Nephron progenitor cell (in vitro differentiated cells): ENCODE measurements at regions not wholly inside any gene's neighbourhood (a gene's known extent, or its start where the extent isn't known, plus 50 kb on each side); places are given as distances from the start of the nearest gene placed in this dataset.

Experiments
- DNase-seq: peaks from one replicate; pipeline ENCODE4 v3.0.0; 2021
- H3K27ac Mint-ChIP-seq: 2 replicates; pipeline ENCODE4 v1.8.0; 2021; ENCODE audit warnings: mild to moderate bottlenecking, moderate library complexity, mixed read lengths
- H3K27me3 Mint-ChIP-seq: 2 replicates; pipeline ENCODE4 v1.8.0; 2021; ENCODE audit warnings: mild to moderate bottlenecking, low read depth, mixed read lengths; ENCODE audit not compliant: poor library complexity
- H3K36me3 Mint-ChIP-seq: 2 replicates; pipeline ENCODE4 v1.8.0; 2021; ENCODE audit warnings: low read depth, mixed read lengths
- H3K4me1 Mint-ChIP-seq: 2 replicates; pipeline ENCODE4 v1.8.0; 2021; ENCODE audit warnings: mixed read lengths
- H3K4me3 Mint-ChIP-seq: 2 replicates; pipeline ENCODE4 v1.8.0; 2021; ENCODE audit warnings: mild to moderate bottlenecking, moderate library complexity, mixed read lengths
- H3K9me3 Mint-ChIP-seq: 2 replicates; pipeline ENCODE4 v1.8.0; 2021; ENCODE audit warnings: mild to moderate bottlenecking, moderate library complexity, mixed read lengths
- CTCF ChIP-seq: fragments of 200-600 bp; sonication (generic); IDR thresholded peaks from 2 replicates; pipeline ENCODE4 v1.5.0; 2021; ENCODE audit warnings: antibody characterized with exemption

- H3K4me1 Mint-ChIP-seq = no peaks in the 10 kb centered on the region
These were observed 92.3 kb upstream of the TLL1 start for GRCh38 chr4:165780735-165781134.

GRCh38 chr4:165782623-165783022 lies 90.4 kb upstream of the TLL1 start:
- no peaks in the 10 kb centered on the region for H3K9me3 Mint-ChIP-seq
- H3K27ac Mint-ChIP-seq = no peak overlapping the region
- no peak for TF ChIP-seq CTCF
- no peaks in the 10 kb centered on the region for H3K4me1 Mint-ChIP-seq
- H3K36me3 Mint-ChIP-seq = no peaks in the 10 kb centered on the region
- no peak overlapping the region for H3K4me3 Mint-ChIP-seq
- H3K27me3 Mint-ChIP-seq = peaks cover 2% of the 10 kb centered on the region
- DNase-seq = no peak

More at GRCh38 chr4:165780735-165781134, 92.3 kb upstream of the TLL1 start:
- Mint-ChIP-seq H3K36me3 (no peaks in the 10 kb centered on the region), H3K27me3 (peaks cover 2% of the 10 kb centered on the region), H3K9me3 (no peaks in the 10 kb centered on the region), H3K27ac (no peak overlapping the region), H3K4me3 (no peak overlapping the region)
- TF ChIP-seq CTCF = no peak
- no peak for DNase-seq

GRCh38 chr4:165783626-165784025 lies 89.4 kb upstream of the TLL1 start:
- Mint-ChIP-seq H3K9me3 (no peaks in the 10 kb centered on the region), H3K36me3 (no peaks in the 10 kb centered on the region), H3K27me3 (peaks cover 2% of the 10 kb centered on the region), H3K4me3 (no peak overlapping the region), H3K27ac (no peak overlapping the region), H3K4me1 (no peaks in the 10 kb centered on the region)
- no peak for DNase-seq
- TF ChIP-seq CTCF = no peak

GRCh38 chr4:165784672-165785071 lies 88.4 kb upstream of the TLL1 start:
- Mint-ChIP-seq H3K9me3 (no peaks in the 10 kb centered on the region), H3K36me3 (no peaks in the 10 kb centered on the region), H3K4me3 (no peak overlapping the region), H3K27ac (no peak overlapping the region), H3K27me3 (peaks cover 2% of the 10 kb centered on the region), H3K4me1 (no peaks in the 10 kb centered on the region)
- no peak for DNase-seq
- TF ChIP-seq CTCF = no peak

- no peak overlapping the region for H3K4me3 Mint-ChIP-seq
- DNase-seq = no peak
- H3K27me3 Mint-ChIP-seq = peaks cover 2% of the 10 kb centered on the region
- no peak overlapping the region for H3K27ac Mint-ChIP-seq
- TF ChIP-seq CTCF = no peak
- no peaks in the 10 kb centered on the region for H3K9me3 Mint-ChIP-seq
- H3K36me3 Mint-ChIP-seq = no peaks in the 10 kb centered on the region
- no peaks in the 10 kb centered on the region for H3K4me1 Mint-ChIP-seq
These were observed 87.7 kb upstream of the TLL1 start for GRCh38 chr4:165785337-165785736.

GRCh38 chr4:165787516-165788274 lies 85.3 kb upstream of the TLL1 start:
- Mint-ChIP-seq H3K9me3 (no peaks in the 10 kb centered on the region), H3K4me3 (no peak overlapping the region), H3K4me1 (no peaks in the 10 kb centered on the region), H3K27me3 (no peaks in the 10 kb centered on the region), H3K27ac (no peak overlapping the region), H3K36me3 (no peaks in the 10 kb centered on the region)
- DNase-seq = no peak
- TF ChIP-seq CTCF = no peak
